GM20000 (cell line): ENCODE measurements at regions not wholly inside any gene's neighbourhood (a gene's known extent, or its start where the extent isn't known, plus 50 kb on each side); places are given as distances from the start of the nearest gene placed in this dataset.

ENCODE experiments used
- DNase-seq: peaks from one replicate; pipeline ENCODE4 v3.0.0; 2012; ENCODE audit warnings: low spot score
- TF ChIP-seq, protein P1 (sequence below): IDR thresholded peaks from 2 replicates; pipeline ENCODE4 v1.5.1; 2012; ENCODE audit warnings: mild to moderate bottlenecking, control low read depth; ENCODE audit errors: extremely low read depth, missing control alignments

DNA sequence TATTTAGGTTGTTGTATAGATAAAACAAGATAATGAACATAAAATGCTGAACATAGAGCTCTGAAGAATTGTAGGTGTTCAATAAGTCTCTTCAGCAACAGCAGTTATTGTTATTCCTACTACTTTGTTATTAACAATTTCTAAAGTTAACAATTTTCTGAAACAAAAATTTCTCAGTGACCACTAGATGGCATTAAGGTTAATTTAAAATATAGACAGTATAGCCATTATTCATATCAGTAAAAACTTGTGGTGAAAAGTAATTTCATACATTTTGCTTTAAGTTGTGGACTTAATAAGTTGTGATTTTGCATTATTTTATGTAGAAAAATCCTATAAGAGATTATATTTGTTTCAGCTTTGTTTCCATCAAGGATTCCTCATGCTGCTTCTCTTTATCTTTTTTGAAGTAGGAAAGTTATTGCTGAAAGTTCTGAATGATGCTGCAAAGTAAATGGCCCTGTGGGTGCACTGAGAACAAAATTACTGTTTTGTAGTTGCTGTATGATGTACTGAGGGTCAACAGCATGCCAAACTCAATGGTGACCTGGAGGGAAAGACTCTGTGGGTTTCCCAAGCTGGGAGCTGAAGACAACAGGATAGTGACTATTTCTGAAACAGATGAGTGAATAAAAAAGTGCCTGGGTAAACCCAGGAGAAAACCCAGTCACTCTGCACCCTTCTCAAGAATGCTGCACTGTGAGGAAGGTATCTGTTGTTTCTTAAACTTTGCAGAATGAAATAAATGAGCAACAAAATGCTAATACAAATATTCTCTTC, 253.6 kb downstream of the KIF20B start:
- TF ChIP-seq, protein P1, sequence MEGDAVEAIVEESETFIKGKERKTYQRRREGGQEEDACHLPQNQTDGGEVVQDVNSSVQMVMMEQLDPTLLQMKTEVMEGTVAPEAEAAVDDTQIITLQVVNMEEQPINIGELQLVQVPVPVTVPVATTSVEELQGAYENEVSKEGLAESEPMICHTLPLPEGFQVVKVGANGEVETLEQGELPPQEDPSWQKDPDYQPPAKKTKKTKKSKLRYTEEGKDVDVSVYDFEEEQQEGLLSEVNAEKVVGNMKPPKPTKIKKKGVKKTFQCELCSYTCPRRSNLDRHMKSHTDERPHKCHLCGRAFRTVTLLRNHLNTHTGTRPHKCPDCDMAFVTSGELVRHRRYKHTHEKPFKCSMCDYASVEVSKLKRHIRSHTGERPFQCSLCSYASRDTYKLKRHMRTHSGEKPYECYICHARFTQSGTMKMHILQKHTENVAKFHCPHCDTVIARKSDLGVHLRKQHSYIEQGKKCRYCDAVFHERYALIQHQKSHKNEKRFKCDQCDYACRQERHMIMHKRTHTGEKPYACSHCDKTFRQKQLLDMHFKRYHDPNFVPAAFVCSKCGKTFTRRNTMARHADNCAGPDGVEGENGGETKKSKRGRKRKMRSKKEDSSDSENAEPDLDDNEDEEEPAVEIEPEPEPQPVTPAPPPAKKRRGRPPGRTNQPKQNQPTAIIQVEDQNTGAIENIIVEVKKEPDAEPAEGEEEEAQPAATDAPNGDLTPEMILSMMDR, result no peak
- peak; percentile 25 for DNase-seq

DNA sequence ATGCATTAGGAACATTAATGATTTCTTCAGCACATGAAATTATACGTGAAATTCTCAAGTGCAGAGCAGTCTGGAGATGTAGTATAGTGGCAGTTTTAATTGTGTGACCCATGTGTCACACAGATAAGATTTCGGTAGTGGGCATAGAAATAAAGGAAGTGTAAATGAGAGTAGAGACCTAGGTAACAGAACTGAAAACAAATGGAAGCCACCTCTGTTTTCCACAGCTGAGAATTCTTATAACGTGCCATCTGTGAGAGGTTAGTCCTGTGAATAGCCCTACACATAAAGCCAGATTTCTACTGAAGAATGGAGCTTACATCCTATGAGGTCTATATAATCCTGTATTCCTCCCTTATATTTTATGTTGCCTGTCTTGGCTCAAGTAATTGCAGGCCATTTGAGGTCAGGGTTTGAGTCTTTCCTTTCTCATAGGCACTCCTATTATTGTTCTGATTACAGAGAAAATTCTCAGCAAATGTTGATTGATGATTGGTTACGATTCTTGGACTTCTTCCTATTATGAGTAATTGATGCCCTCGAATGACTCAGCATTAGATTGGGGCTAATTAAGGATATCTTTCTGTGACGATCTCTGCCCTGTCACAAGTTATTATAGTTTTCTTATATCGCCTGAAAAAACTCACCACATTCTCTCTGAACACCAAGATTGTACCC, 258.2 kb downstream of the KIF20B start:
- DNase-seq, result no peak
- TF ChIP-seq, protein P1, result no peak

DNA sequence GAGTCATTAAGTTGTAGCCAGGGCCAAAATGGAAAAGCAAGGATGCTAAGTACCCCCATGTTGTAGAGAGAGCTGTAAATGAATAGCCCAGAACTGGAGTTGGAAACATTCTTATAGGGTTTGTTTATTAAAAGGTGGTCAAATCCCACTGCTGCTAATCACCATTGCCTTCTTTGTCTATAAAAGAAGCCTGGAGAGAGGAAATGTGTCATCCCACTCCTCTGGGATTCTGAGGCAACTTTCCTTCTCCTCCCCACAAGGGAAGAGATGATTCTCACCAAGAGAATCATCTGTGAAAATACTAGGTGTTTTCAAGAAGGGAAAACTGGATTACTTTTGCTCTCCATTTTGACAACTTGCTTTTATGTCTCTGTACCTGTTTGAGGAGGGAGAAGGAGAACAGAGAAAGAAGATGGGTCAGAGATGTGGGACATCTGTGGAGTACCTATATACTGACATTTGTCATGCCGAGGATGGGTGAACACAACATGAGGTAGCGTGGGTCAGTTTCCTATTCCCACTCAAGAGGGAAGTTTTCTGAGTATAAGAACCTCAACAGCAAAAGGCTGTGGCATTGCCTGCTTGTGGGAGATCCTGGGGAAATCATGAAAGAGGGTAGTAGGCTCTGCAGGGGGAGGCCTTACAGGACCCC, 262.2 kb downstream of the KIF20B start:
- TF ChIP-seq, protein P1, result no peak
- no peak for DNase-seq

DNA sequence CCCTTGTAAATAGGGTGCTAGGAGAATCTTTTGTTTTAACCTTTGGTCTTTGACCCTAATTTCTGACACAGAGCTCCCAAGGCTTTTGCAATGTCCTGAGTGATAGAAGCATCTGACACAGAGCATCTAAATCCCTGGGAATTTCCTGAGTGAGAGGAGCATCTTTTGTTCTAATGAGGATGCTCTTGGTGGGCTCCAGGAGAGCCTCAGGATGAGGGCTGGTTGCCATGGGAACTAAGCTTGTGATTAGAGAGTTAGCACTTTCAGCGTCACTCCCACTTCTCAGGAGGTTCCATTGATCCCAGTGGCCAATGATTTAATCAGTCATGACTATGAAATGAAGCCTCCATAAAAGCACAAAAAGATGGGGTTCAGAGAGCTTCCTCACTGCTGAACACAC, 264.8 kb downstream of the KIF20B start:
- TF ChIP-seq, protein P1, result no peak
- no peak for DNase-seq

DNA sequence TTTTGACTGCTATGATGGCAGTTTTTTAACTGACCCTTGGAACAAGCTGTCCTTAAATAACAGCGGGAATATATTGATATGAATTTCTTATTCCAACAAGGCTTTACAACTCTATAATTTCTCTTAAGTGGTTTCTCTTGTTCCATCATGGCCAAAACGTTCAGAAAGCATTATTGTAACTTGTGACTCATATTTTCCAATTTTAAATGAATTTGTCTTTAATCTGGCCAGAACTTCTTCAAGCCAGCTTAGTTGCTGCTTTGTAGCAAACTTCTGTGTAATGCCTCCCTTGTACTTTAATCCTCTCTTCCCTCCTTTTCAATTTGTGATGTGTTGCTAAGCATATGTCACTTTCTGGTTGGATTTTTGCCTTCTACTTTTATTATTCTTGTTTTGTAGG, 271.9 kb downstream of the KIF20B start:
- TF ChIP-seq, protein P1, result no peak
- DNase-seq, result no peak

DNA sequence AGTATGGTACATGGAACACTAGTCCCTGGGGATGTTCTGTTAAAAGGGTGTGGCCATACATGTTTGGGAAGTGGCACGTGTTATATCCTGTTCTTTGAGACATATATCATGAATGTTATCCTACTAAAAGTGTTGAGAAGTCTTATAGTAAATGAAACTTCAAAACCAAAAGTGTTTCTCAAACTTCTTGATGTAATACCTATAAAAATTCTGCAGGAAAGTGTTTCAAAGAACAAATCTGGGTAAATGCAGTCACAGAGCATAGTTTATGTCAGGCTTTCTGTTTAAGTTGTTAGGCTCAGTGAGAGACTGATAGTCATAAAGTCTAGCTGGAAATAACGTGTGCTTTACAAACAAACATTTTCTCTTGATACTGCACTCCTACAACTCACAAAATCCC, 273.7 kb downstream of the KIF20B start:
- DNase-seq, result no peak
- TF ChIP-seq, protein P1, result no peak

DNA sequence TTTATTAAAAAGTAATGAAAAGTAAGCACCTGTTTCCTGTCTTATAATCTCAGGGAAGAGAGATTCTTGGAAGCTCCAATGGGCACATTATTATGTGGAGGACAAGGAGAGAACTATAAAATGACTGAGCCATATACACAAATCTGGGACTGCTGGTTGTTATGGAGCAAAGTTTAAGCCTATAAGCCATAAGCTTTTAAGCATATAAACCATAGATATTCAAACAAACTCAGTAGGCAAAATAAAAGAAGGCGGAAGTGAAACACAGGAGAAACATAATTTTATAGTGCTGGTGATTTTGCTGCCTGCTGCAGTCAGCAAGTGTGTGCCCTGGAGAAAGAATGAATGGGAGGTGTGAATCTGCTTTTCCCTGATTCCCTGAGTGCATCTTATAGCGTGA, 274.4 kb downstream of the KIF20B start:
- TF ChIP-seq, protein P1, result no peak
- no peak for DNase-seq
